ENCODE measurements at regions not wholly inside any gene's neighbourhood (a gene's known extent, or its start where the extent isn't known, plus 50 kb on each side); places are given as distances from the start of the nearest gene placed in this dataset.

GRCh38 chr6:98579941-98580340 is 254.4 kb upstream of the POU3F2 start:
- Histone ChIP-seq H3K4me3 (no peak overlapping the region), H3K9me3 (ENCODE audit: low read depth) (no peaks in the 10 kb centered on the region), H3K79me2 (ENCODE audit: insufficient read depth) (no peaks in the 10 kb centered on the region), H3K27ac (peak overlapping the region; percentile 58; the same call in 1 of the 2 replicates), H3K4me1 (ENCODE audit: insufficient read depth) (peaks cover 41% of the 10 kb centered on the region), H3K9me2 (ENCODE audit: insufficient read depth) (no peaks in the 10 kb centered on the region), H4K20me1 (ENCODE audit: insufficient read depth) (no peaks in the 10 kb centered on the region), H3K27me3 (replicated peaks; ENCODE audit: insufficient read depth) (no peaks in the 10 kb centered on the region), H3K9ac (no peak overlapping the region), H3K36me3 (ENCODE audit: low read depth) (no peaks in the 10 kb centered on the region), H3F3A (ENCODE audit: insufficient read depth) (peaks cover 9% of the 10 kb centered on the region; the same call in 1 of the 2 replicates), H2AFZ (no peak overlapping the region), H3K4me2 (ENCODE audit: unreplicated experiment) (peak overlapping the region; percentile 3)
- peak; percentile 50 for DNase-seq
- WGBS, 2 experiments (ENCODE audit: low coverage in 1 of 2, low lambda C conversion rate in 2 of 2, missing lambda C conversion rate in 2 of 2): 0% methylated on average over 1 of the region's 1 CpG
- no peak for TF ChIP-seq EZH2 (IDR thresholded peaks at IDR 0.05; ENCODE audit: insufficient read depth, poor library complexity, severe bottlenecking)
- TF ChIP-seq EZH2phosphoT487 (IDR thresholded peaks at IDR 0.05; ENCODE audit: insufficient read depth, low read depth): no peak
- in situ Hi-C loops (cut with MboI): no loop called here

- H3K4me1 ChIP-seq (ENCODE audit: insufficient read depth): peaks cover 41% of the 10 kb centered on the region
- no peak overlapping the region for H3K9ac ChIP-seq
- peak overlapping the region; percentile 9 for H3K4me2 ChIP-seq (ENCODE audit: unreplicated experiment)
- no peaks in the 10 kb centered on the region for H3K9me2 ChIP-seq (ENCODE audit: insufficient read depth)
- WGBS, 2 experiments (ENCODE audit: low coverage in 1 of 2, low lambda C conversion rate in 2 of 2, missing lambda C conversion rate in 2 of 2): 13 to 17% methylated on average over 1 of the region's 1 CpG
- peak; percentile 50 for DNase-seq
- no peak overlapping the region for H3K4me3 ChIP-seq
- 0 out of 2 replicates have a peak overlapping the region, but pooled peaks have one; percentile 28 for H3K27ac ChIP-seq
- H3K36me3 ChIP-seq (ENCODE audit: low read depth): no peaks in the 10 kb centered on the region
- no peaks in the 10 kb centered on the region for H3K9me3 ChIP-seq (ENCODE audit: low read depth)
- no peaks in the 10 kb centered on the region for H3K27me3 ChIP-seq (replicated peaks; ENCODE audit: insufficient read depth)
- peak overlapping the region; percentile 14; the same call in 1 of the 2 replicates for H2AFZ ChIP-seq
- peaks cover 9% of the 10 kb centered on the region; the same call in 1 of the 2 replicates for H3F3A ChIP-seq (ENCODE audit: insufficient read depth)
- no peaks in the 10 kb centered on the region for H3K79me2 ChIP-seq (ENCODE audit: insufficient read depth)
- in situ Hi-C loops (cut with MboI): no loop called here
- no peak for TF ChIP-seq EZH2 (IDR thresholded peaks at IDR 0.05; ENCODE audit: insufficient read depth, poor library complexity, severe bottlenecking)
- H4K20me1 ChIP-seq (ENCODE audit: insufficient read depth): no peaks in the 10 kb centered on the region
Measured at GRCh38 chr6:98581705-98582104, 252.7 kb upstream of the POU3F2 start.

DNA sequence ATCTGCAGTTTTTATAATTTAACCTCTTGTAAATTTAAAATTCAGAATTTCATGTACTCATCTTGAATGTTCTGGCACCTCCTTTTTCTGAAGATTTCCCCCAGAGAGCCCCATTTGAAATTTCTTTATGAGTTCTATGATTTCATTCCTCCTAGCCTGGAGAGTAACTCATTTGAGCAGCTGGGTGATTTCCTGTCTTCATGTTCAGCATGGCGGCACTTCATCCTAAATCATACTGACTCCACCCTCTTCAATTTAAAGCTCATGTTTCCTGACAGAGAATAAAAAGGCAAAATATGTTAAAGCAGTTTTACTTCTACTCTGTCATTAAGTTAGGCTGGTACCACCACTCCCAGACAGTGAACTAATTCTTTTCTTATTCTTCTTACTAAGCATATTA is 250.9 kb upstream of the POU3F2 start:
- in situ Hi-C loops (cut with MboI): no loop called here
- Histone ChIP-seq H2AFZ (no peak overlapping the region), H3K9me3 (ENCODE audit: low read depth) (no peaks in the 10 kb centered on the region)

DNA sequence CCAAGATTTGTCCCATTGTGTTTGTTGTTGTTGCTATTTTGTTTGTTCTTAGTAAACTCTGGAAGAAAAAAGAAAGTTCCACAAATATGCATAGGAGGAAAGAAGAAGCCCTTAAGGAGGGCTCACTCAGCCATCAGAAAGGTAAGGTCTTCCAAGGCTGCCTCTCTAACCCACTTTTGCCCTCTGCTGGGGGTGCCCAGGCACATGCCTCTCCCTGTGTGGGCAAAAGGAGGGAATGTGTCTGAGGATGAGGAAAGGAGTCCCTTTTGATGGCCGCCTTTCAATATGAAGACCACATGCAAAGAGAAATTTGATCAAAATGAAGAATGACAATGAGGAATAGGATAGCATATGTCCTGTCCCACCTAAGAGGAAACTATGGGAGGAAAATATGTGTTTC is 248.2 kb upstream of the POU3F2 start:
- TF ChIP-seq EZH2 (IDR thresholded peaks at IDR 0.05; ENCODE audit: insufficient read depth, poor library complexity, severe bottlenecking): no peak
- no peak for TF ChIP-seq EZH2phosphoT487 (IDR thresholded peaks at IDR 0.05; ENCODE audit: insufficient read depth, low read depth)
- Histone ChIP-seq H2AFZ (no peak overlapping the region), H3K4me1 (ENCODE audit: insufficient read depth) (peaks cover 8% of the 10 kb centered on the region; the same call in 1 of the 2 replicates), H3K9me3 (ENCODE audit: low read depth) (no peaks in the 10 kb centered on the region), H3K9ac (no peak overlapping the region), H3K4me3 (no peak overlapping the region), H3K79me2 (ENCODE audit: insufficient read depth) (no peaks in the 10 kb centered on the region), H3K9me2 (ENCODE audit: insufficient read depth) (no peaks in the 10 kb centered on the region), H4K20me1 (ENCODE audit: insufficient read depth) (no peaks in the 10 kb centered on the region), H3K27me3 (replicated peaks; ENCODE audit: insufficient read depth) (no peaks in the 10 kb centered on the region), H3K27ac (no peak overlapping the region), H3K4me2 (ENCODE audit: unreplicated experiment) (no peak overlapping the region), H3F3A (ENCODE audit: insufficient read depth) (0 out of 2 replicates have a peak, but pooled peaks cover 3% of the 10 kb centered on the region), H3K36me3 (ENCODE audit: low read depth) (no peaks in the 10 kb centered on the region)
- DNase-seq: no peak
- in situ Hi-C loops (cut with MboI): no loop called here
- 8 to 22% methylated on average over 1 of the region's 1 CpG for WGBS, 2 experiments (ENCODE audit: low coverage in 1 of 2, low lambda C conversion rate in 2 of 2, missing lambda C conversion rate in 2 of 2)

More for the DNA sequence above, 250.9 kb upstream of the POU3F2 start:
- Histone ChIP-seq H4K20me1 (ENCODE audit: insufficient read depth) (no peaks in the 10 kb centered on the region), H3K79me2 (ENCODE audit: insufficient read depth) (no peaks in the 10 kb centered on the region), H3K36me3 (ENCODE audit: low read depth) (no peaks in the 10 kb centered on the region), H3K27me3 (replicated peaks; ENCODE audit: insufficient read depth) (no peaks in the 10 kb centered on the region), H3K4me2 (ENCODE audit: unreplicated experiment) (no peak overlapping the region), H3K9ac (no peak overlapping the region), H3F3A (ENCODE audit: insufficient read depth) (peaks cover 9% of the 10 kb centered on the region; the same call in 1 of the 2 replicates), H3K27ac (no peak overlapping the region), H3K4me3 (no peak overlapping the region), H3K9me2 (ENCODE audit: insufficient read depth) (no peaks in the 10 kb centered on the region), H3K4me1 (ENCODE audit: insufficient read depth) (peaks cover 26% of the 10 kb centered on the region)
- WGBS, 2 experiments (ENCODE audit: low coverage in 1 of 2, low lambda C conversion rate in 2 of 2, missing lambda C conversion rate in 2 of 2): 0 to 13% methylated on average over 1 of the region's 1 CpG
- DNase-seq: no peak
- TF ChIP-seq EZH2 (IDR thresholded peaks at IDR 0.05; ENCODE audit: insufficient read depth, poor library complexity, severe bottlenecking): no peak
- no peak for TF ChIP-seq EZH2phosphoT487 (IDR thresholded peaks at IDR 0.05; ENCODE audit: insufficient read depth, low read depth)

DNA sequence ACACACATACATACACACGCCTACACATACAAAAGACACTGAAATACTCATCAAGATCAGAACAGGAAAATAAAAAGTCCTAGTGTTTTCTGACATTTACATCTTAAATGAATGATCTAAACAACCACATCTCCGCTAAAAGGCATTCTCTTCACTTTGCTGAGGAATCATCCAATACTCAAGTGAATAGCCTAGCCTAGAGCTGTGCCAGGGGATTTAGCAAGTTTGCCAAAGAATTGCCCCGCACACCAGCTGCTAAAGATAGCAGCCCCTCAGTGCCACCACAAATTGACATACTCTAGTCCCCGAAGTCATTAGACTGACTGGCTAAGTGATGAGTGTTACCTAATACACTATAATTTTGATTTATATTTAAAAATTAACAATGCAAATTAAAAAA is 246.8 kb upstream of the POU3F2 start:
- H3K27me3 ChIP-seq (replicated peaks; ENCODE audit: insufficient read depth): no peaks in the 10 kb centered on the region; the same call in 1 of the 2 replicates
- DNase-seq: no peak
- no peaks in the 10 kb centered on the region for H3K4me1 ChIP-seq (ENCODE audit: insufficient read depth)
- no peaks in the 10 kb centered on the region for H4K20me1 ChIP-seq (ENCODE audit: insufficient read depth)
- no peak overlapping the region for H3K9ac ChIP-seq
- H2AFZ ChIP-seq: no peak overlapping the region
- no peaks in the 10 kb centered on the region for H3K9me2 ChIP-seq (ENCODE audit: insufficient read depth)
- no peak overlapping the region for H3K4me2 ChIP-seq (ENCODE audit: unreplicated experiment)
- WGBS, 2 experiments (ENCODE audit: low coverage in 1 of 2, low lambda C conversion rate in 2 of 2, missing lambda C conversion rate in 2 of 2): 26 to 31% methylated on average over 4 of the region's 4 CpGs
- no peaks in the 10 kb centered on the region for H3K36me3 ChIP-seq (ENCODE audit: low read depth)
- in situ Hi-C loops (cut with MboI): no loop called here
- H3K27ac ChIP-seq: no peak overlapping the region
- no peaks in the 10 kb centered on the region for H3K79me2 ChIP-seq (ENCODE audit: insufficient read depth)
- no peak for TF ChIP-seq EZH2phosphoT487 (IDR thresholded peaks at IDR 0.05; ENCODE audit: insufficient read depth, low read depth)
- TF ChIP-seq EZH2 (IDR thresholded peaks at IDR 0.05; ENCODE audit: insufficient read depth, poor library complexity, severe bottlenecking): no peak
- no peaks in the 10 kb centered on the region for H3K9me3 ChIP-seq (ENCODE audit: low read depth)
- no peak overlapping the region for H3K4me3 ChIP-seq
- H3F3A ChIP-seq (ENCODE audit: insufficient read depth): no peaks in the 10 kb centered on the region

Data from GM23248 (cell line).